ENCODE measurements at regions not wholly inside any gene's neighbourhood (a gene's known extent, or its start where the extent isn't known, plus 50 kb on each side); places are given as distances from the start of the nearest gene placed in this dataset.

DNA sequence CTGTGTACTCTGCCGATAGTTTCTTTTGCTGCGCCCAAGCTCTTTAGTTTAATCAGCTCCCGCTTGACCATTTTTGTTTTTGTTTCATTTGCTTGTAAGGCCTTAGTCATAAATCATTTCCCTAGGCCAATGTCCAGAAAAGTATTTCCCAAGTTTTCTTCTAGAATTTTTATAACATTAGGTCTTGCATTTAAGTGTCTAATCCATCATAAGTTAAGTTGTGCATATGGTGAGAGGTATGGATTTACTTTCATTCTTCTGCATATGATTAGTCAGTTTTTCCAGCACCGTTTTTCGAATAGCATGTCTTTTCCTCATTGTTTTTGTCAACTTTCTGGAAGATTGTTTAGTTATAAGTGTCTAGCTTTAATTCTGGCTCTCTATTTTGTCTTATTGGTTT lies 484.8 kb upstream of the CNTNAP5 start:
- TF ChIP-seq CTCF (IDR thresholded peaks at IDR 0.05; ENCODE audit: low read depth, low read length) (no peak), POLR2A (IDR thresholded peaks at IDR 0.05; ENCODE audit: extremely low read depth, insufficient read length) (no peak), MYC (IDR thresholded peaks at IDR 0.05; ENCODE audit: low read depth, low read length) (no peak)

All from NB4 (cell line).